RPMI7951 (cell line): ENCODE measurements at regions not wholly inside any gene's neighbourhood (a gene's known extent, or its start where the extent isn't known, plus 50 kb on each side); places are given as distances from the start of the nearest gene placed in this dataset.
A peak's percentile ranks its signal among the peaks of the same experiment; 100 is the strongest.

Experiments
- DNase-seq: peaks from one replicate; pipeline ENCODE4 v3.0.0-alpha.2; 2012; ENCODE audit warnings: low read depth

GRCh38 chr13:105144936-105145335 lies 1390.5 kb downstream of the EFNB2 start:
- no peak for DNase-seq

- DNase-seq = no peak
Measured at GRCh38 chr13:105144020-105144419, 1391.4 kb downstream of the EFNB2 start.

GRCh38 chr13:105142556-105142955 lies 1392.9 kb downstream of the EFNB2 start:
- DNase-seq = no peak

GRCh38 chr13:105139380-105140285 lies 1395.8 kb downstream of the EFNB2 start:
- DNase-seq = peak; percentile 4

- DNase-seq = no peak
Measured at GRCh38 chr13:105139048-105139379, 1396.4 kb downstream of the EFNB2 start.

- DNase-seq = no peak
Measured at GRCh38 chr13:105135852-105136615, 1399.4 kb downstream of the EFNB2 start.

GRCh38 chr13:105127732-105128131 lies 1407.7 kb downstream of the EFNB2 start:
- DNase-seq = no peak

GRCh38 chr13:105121221-105121620 lies 1414.2 kb downstream of the EFNB2 start:
- no peak for DNase-seq

- no peak for DNase-seq
Measured at GRCh38 chr13:105118426-105118985, 1417.0 kb downstream of the EFNB2 start.

GRCh38 chr13:105116966-105117365 lies 1418.5 kb downstream of the EFNB2 start:
- DNase-seq = no peak

GRCh38 chr13:105112561-105112960 lies 1422.9 kb downstream of the EFNB2 start:
- no peak for DNase-seq

- no peak for DNase-seq
Measured at GRCh38 chr13:105107781-105108180, 1427.7 kb downstream of the EFNB2 start.

- DNase-seq = no peak
Measured at GRCh38 chr13:105105471-105105870, 1430.0 kb downstream of the EFNB2 start.

GRCh38 chr13:105097521-105097920 lies 1437.9 kb downstream of the EFNB2 start:
- DNase-seq = no peak

GRCh38 chr13:105089858-105090643 lies 1445.4 kb downstream of the EFNB2 start:
- DNase-seq = no peak

GRCh38 chr13:105087945-105088344 lies 1447.5 kb downstream of the EFNB2 start:
- no peak for DNase-seq

GRCh38 chr13:105084931-105085330 lies 1450.5 kb downstream of the EFNB2 start:
- DNase-seq = no peak

GRCh38 chr13:105083992-105084391 lies 1451.5 kb downstream of the EFNB2 start:
- DNase-seq = no peak

- DNase-seq = no peak
Measured at GRCh38 chr13:105074755-105075154, 1460.7 kb downstream of the EFNB2 start.

- DNase-seq = no peak
Measured at GRCh38 chr13:105073041-105073440, 1462.4 kb downstream of the EFNB2 start.

GRCh38 chr13:105070452-105070851 lies 1465.0 kb downstream of the EFNB2 start:
- no peak for DNase-seq

GRCh38 chr13:105069106-105069505 lies 1466.4 kb downstream of the EFNB2 start:
- DNase-seq = no peak
